A673 (cell line): ENCODE measurements at regions not wholly inside any gene's neighbourhood (a gene's known extent, or its start where the extent isn't known, plus 50 kb on each side); places are given as distances from the start of the nearest gene placed in this dataset.

Experiments
- EZH2 ChIP-seq: fragments of 200-600 bp; sonication (generic); IDR thresholded peaks from 2 replicates; pipeline ENCODE4 v1.6.1; 2017; ENCODE audit warnings: borderline replicate concordance, low read depth, mild to moderate bottlenecking, mixed read lengths, antibody characterized with exemption, low read length; ENCODE audit not compliant: poor library complexity, severe bottlenecking
- TF ChIP-seq, protein P1 (sequence below): fragments of 300-800, 200-600 bp; sonication (generic); conservative IDR thresholded peaks from 2 replicates; pipeline ENCODE4 v1.5.1; 2017; ENCODE audit warnings: low read depth, mild to moderate bottlenecking, antibody characterized with exemption, low read length, moderate library complexity, mixed read lengths

DNA sequence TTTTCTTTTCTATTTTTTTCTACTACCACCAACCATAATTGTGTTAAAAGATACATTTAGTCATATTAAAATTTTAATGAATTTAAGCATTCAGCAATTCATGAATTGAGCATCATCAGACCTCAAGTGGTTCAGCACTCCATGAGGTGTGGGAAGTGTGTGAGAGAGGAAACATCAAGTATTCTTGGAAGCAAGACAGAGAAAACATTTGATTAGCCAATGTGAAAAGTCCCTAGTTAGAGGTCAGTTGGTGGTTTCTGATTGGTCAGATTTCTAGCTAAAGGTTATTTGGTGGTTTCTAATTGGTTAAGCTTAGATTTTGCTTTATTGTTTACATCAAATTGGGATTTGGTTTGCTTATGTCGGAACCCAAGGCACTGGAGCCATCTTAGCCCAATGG is 134.7 kb downstream of the KLF5 start:
- TF ChIP-seq EZH2 = no peak
- TF ChIP-seq, protein P1, sequence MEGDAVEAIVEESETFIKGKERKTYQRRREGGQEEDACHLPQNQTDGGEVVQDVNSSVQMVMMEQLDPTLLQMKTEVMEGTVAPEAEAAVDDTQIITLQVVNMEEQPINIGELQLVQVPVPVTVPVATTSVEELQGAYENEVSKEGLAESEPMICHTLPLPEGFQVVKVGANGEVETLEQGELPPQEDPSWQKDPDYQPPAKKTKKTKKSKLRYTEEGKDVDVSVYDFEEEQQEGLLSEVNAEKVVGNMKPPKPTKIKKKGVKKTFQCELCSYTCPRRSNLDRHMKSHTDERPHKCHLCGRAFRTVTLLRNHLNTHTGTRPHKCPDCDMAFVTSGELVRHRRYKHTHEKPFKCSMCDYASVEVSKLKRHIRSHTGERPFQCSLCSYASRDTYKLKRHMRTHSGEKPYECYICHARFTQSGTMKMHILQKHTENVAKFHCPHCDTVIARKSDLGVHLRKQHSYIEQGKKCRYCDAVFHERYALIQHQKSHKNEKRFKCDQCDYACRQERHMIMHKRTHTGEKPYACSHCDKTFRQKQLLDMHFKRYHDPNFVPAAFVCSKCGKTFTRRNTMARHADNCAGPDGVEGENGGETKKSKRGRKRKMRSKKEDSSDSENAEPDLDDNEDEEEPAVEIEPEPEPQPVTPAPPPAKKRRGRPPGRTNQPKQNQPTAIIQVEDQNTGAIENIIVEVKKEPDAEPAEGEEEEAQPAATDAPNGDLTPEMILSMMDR = no peak
